SIG-M5 (cell line): ENCODE measurements at regions not wholly inside any gene's neighbourhood (a gene's known extent, or its start where the extent isn't known, plus 50 kb on each side); places are given as distances from the start of the nearest gene placed in this dataset.

Experiments
- DNase-seq: peaks from one replicate; lab custom pipeline; 2025; lab: John Stamatoyannopoulos, UW

- no peak for DNase-seq
Observed at GRCh38 chr7:45983720-45984255, 62.7 kb upstream of the IGFBP3 start.

GRCh38 chr7:45982907-45983719 is 62.0 kb upstream of the IGFBP3 start:
- DNase-seq, result no peak

GRCh38 chr7:45982132-45982531 is 61.1 kb upstream of the IGFBP3 start:
- no peak for DNase-seq

GRCh38 chr7:45980973-45981372 is 59.9 kb upstream of the IGFBP3 start:
- no peak for DNase-seq

- DNase-seq, result no peak
Observed at GRCh38 chr7:45980181-45980905, 59.3 kb upstream of the IGFBP3 start.

- DNase-seq, result no peak
Observed at GRCh38 chr7:45979275-45980180, 58.5 kb upstream of the IGFBP3 start.

- DNase-seq, result no peak
Observed at GRCh38 chr7:45978731-45979211, 57.7 kb upstream of the IGFBP3 start.

- DNase-seq, result no peak
Observed at GRCh38 chr7:45978010-45978681, 57.1 kb upstream of the IGFBP3 start.

GRCh38 chr7:45977256-45977780 is 56.2 kb upstream of the IGFBP3 start:
- no peak for DNase-seq

GRCh38 chr7:45976485-45976856 is 55.4 kb upstream of the IGFBP3 start:
- DNase-seq, result no peak

GRCh38 chr7:45975847-45976484 is 54.9 kb upstream of the IGFBP3 start:
- DNase-seq, result no peak

GRCh38 chr7:45975367-45975766 is 54.3 kb upstream of the IGFBP3 start:
- no peak for DNase-seq

GRCh38 chr7:45974540-45975360 is 53.7 kb upstream of the IGFBP3 start:
- no peak for DNase-seq

GRCh38 chr7:45973725-45974532 is 52.9 kb upstream of the IGFBP3 start:
- no peak for DNase-seq

- no peak for DNase-seq
Observed at GRCh38 chr7:45972629-45973312, 51.7 kb upstream of the IGFBP3 start.

GRCh38 chr7:45971661-45972175 is 50.6 kb upstream of the IGFBP3 start:
- no peak for DNase-seq

GRCh38 chr7:45971171-45971570 is 50.1 kb upstream of the IGFBP3 start:
- no peak for DNase-seq
